Uterus (tissue), 2 donors: ENCODE measurements at regions not wholly inside any gene's neighbourhood (a gene's known extent, or its start where the extent isn't known, plus 50 kb on each side); places are given as distances from the start of the nearest gene placed in this dataset.

Experiments
- CTCF ChIP-seq, 4 experiments: fragments of 200-600 bp in 2 of 4; fragments of 450-650 bp in 2 of 4; sonication (generic) in 2 of 4; IDR thresholded peaks; one replicate each; pipeline ENCODE4 v1.5.1; 2016 to 2019; ENCODE audit warnings: antibody characterized with exemption in 4 of 4, mild to moderate bottlenecking in 2 of 4, moderate library complexity in 1 of 4
- POLR2A ChIP-seq, 2 donors: fragments of 450-650 bp; IDR thresholded peaks; one replicate each; pipeline ENCODE4 v1.6.1; 2016; ENCODE audit warnings: antibody characterized with exemption in 2 of 2, mild to moderate bottlenecking in 1 of 2, moderate library complexity in 1 of 2

- no peak for TF ChIP-seq CTCF (IDR thresholded peaks at IDR 0.05)
- TF ChIP-seq POLR2A (IDR thresholded peaks at IDR 0.05): no peak
These were observed 246.2 kb downstream of the SEC23IP start for GRCh38 chr10:120138689-120139088.
